IPS-18c (cell line): ENCODE measurements at regions not wholly inside any gene's neighbourhood (a gene's known extent, or its start where the extent isn't known, plus 50 kb on each side); places are given as distances from the start of the nearest gene placed in this dataset.

ENCODE experiments used
- H3K4me3 ChIP-seq: 2 replicates; pipeline ENCODE4 v1.7.0; 2013; ENCODE audit warnings: low read depth, mild to moderate bottlenecking, low read length, moderate library complexity; ENCODE audit not compliant: insufficient read depth
- H3K9me3 ChIP-seq: one replicate; pipeline ENCODE4 v1.6.1; 2013; ENCODE audit warnings: mild to moderate bottlenecking, low read length, moderate library complexity; ENCODE audit not compliant: control insufficient read depth, insufficient read depth

GRCh38 chr9:17846948-17847655 is 268.2 kb downstream of the SH3GL2 start:
- Histone ChIP-seq H3K9me3 (peaks cover 3% of the 10 kb centered on the region), H3K4me3 (no peak overlapping the region)

- peaks cover 3% of the 10 kb centered on the region for H3K9me3 ChIP-seq
- no peak overlapping the region for H3K4me3 ChIP-seq
Observed at GRCh38 chr9:17847908-17848307, 269.0 kb downstream of the SH3GL2 start.

- Histone ChIP-seq H3K9me3 (no peaks in the 10 kb centered on the region), H3K4me3 (no peak overlapping the region)
Observed at GRCh38 chr9:17852108-17852507, 273.2 kb downstream of the SH3GL2 start.

- no peaks in the 10 kb centered on the region for H3K9me3 ChIP-seq
Observed at GRCh38 chr9:17854487-17854886, 275.6 kb downstream of the SH3GL2 start.

GRCh38 chr9:17856995-17857394 is 278.1 kb downstream of the SH3GL2 start:
- Histone ChIP-seq H3K9me3 (no peaks in the 10 kb centered on the region), H3K4me3 (no peak overlapping the region)

More at GRCh38 chr9:17854487-17854886, 275.6 kb downstream of the SH3GL2 start:
- no peak overlapping the region for H3K4me3 ChIP-seq

- Histone ChIP-seq H3K9me3 (no peaks in the 10 kb centered on the region), H3K4me3 (no peak overlapping the region)
Observed at GRCh38 chr9:17859228-17859627, 280.4 kb downstream of the SH3GL2 start.

GRCh38 chr9:17859987-17860386 is 281.1 kb downstream of the SH3GL2 start:
- H3K4me3 ChIP-seq, result no peak overlapping the region
- H3K9me3 ChIP-seq, result no peaks in the 10 kb centered on the region

DNA sequence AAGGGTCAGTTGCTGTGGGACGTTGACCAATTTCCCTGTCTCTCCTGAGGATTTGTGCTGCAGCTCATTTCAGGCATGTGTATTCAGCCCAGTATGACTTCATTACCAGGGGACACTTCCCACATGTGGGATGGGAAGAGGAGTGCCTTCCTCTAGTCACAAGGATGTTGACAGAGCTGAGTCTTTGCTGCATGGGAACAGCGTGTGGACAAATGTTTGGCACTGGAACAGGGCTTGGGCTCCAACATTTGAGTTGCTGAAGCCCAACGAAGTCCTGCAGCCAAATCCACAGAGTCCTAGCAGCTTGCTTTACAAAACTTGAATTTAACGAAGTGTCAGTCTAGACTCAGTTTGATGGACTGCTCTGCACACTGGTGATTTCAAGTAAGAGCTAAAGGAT is 283.2 kb downstream of the SH3GL2 start:
- Histone ChIP-seq H3K9me3 (no peaks in the 10 kb centered on the region), H3K4me3 (no peak overlapping the region)

DNA sequence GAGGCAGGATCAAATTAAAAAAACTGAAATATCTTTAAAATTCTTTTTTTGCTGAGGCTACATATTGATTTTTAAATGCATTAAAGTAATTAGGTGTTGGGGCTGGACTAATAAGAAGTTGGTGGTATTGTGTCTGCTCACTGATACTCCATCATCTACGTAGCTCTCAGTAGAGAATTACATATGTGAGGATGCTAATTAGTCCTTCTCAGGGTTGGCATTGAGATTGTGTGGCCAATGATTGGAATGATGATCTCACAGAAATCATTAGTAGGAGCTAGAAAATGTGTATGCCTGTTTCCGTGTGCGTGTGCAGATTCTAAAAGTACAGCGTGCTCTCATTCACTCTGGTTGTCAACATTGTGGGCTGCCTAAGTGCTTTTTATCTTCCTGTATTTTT is 283.8 kb downstream of the SH3GL2 start:
- Histone ChIP-seq H3K4me3 (no peak overlapping the region), H3K9me3 (no peaks in the 10 kb centered on the region)

GRCh38 chr9:17863213-17863883 is 284.5 kb downstream of the SH3GL2 start:
- no peak overlapping the region for H3K4me3 ChIP-seq
- H3K9me3 ChIP-seq, result no peaks in the 10 kb centered on the region

DNA sequence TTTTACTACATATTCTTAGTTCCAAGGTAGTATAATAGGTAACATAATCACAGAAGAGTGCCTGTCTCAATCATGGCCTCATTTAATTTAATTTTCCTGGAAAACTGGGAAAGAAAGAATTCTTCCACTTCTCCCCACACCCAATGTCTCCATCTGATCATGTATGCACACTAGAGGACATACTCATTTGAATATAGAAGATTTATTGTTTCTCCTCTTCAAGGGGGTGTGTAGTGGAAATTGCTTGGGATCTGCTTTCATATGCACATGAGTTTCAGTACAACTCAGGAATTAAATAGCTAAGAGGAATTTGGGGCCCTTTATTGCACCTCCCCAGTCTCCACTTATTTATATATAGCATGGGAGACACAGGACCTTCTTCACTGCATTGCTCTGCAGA is 285.1 kb downstream of the SH3GL2 start:
- Histone ChIP-seq H3K9me3 (no peaks in the 10 kb centered on the region), H3K4me3 (no peak overlapping the region)

DNA sequence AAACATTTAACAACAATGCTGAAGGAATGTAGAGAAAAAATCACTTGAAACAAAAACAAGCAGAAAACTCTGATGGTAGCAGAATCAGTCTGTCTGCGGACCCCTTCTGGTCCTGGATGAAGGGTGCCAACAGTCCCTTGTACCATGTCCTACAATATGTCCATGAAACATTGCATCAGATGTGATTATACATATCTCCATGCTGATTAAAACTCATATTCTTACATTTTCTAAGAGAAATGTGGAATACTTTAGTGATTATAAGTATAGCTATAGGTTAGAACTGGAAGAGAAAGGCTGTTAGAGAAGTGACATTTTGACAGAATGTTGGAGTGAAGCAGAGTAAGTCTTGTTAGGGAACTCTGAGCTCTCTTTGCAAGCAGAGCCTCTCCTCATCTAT is 286.1 kb downstream of the SH3GL2 start:
- no peaks in the 10 kb centered on the region for H3K9me3 ChIP-seq
- H3K4me3 ChIP-seq, result no peak overlapping the region

- Histone ChIP-seq H3K4me3 (no peak overlapping the region), H3K9me3 (no peaks in the 10 kb centered on the region)
Observed at GRCh38 chr9:17865881-17866280, 287.0 kb downstream of the SH3GL2 start.

DNA sequence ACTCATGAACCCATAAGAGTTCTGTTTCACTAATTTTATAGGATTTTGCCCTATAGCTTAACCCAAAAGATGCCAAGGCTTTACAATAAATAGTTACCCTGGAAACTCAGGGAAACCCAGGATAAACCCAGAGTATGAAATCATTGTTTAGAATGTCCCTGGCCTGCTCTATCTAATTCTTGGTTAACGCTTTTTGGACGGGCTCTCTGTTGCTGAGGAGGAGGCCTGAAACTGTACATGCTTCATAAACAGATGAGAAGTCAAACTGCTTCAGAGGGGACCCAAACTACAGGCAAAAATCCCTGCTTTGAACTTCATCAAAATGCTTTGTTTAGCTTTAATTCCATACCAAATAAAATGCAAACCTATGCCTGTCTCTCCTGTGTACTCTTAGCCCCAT is 291.9 kb downstream of the SH3GL2 start:
- no peak overlapping the region for H3K4me3 ChIP-seq
- no peaks in the 10 kb centered on the region for H3K9me3 ChIP-seq

DNA sequence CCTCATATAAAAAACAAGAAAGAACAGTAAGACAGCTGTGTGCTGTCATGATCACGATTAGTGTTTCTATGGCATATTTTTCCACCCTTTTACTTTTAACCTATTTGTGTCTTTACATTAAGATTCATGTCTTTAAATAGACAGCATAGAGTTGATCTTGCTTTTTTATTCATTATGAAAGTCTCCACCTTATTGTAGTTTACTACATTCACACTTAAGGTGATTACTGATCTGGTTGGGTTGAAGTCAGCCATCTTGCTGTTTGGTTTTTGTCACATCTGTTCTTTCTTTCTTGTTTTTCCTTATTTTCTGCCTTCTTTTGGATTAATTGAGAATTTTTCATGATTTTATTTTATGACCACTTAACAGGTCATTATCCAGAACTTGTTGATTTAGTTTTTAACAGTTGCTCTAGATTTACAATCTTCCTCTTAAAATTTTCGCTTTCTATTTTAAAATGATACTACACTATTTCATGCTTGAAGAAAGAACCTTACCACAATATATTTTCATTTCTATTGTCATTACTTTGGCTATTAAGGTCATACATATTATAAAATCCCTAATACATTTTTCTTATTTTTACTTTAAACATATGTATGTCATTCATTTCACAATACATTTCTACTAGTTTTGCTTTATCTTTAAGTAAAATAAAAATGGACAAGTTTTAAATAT is 292.5 kb downstream of the SH3GL2 start:
- Histone ChIP-seq H3K4me3 (no peak overlapping the region), H3K9me3 (no peaks in the 10 kb centered on the region)

- H3K4me3 ChIP-seq, result no peak overlapping the region
- no peaks in the 10 kb centered on the region for H3K9me3 ChIP-seq
Observed at GRCh38 chr9:17875886-17876285, 297.0 kb downstream of the SH3GL2 start.

DNA sequence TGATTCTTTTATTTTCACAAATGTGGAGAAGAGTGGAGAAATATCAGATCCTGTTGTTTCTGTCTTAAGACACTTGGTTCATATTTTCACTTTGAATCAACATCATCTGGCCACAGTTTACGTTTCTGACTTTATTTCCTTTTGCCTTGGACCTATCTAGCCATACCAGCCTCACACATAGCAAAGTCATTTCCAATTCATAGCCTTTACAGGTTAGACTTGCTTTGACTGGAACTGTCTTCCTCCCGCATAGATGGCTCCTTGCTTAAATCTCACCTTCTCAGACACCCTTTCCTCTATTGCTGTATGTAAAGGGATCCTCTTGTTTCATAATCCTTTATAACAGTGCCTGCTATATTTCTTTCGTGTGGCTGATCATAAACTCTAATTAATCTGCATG is 297.8 kb downstream of the SH3GL2 start:
- Histone ChIP-seq H3K9me3 (no peaks in the 10 kb centered on the region), H3K4me3 (no peak overlapping the region)

DNA sequence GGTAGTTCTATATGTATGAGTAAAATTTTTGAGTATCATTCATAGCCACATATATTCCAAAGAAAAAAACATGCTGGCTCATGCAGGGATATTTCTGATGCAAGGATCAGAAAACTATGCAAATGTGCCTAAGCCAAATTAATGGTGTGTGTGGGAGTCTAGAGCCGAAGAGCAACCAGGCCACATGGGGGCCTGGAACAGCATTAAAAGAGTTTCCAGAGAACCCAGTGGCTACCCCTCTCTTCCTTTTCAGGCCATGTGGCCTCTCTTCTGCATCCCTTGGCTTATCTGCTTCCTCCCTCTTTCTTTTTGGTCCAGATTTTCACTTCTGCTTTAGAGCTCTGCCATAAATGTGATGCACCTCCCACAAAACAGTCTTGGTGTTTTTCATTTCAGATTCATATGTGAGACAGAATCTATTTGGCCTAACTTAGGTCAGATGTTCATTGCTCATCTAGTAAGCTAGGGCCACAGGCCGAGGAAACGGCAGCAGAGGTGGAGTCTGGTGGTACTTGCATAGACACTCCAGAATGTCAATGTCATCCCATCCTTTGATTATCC is 300.0 kb downstream of the SH3GL2 start:
- no peak overlapping the region for H3K4me3 ChIP-seq
- no peaks in the 10 kb centered on the region for H3K9me3 ChIP-seq
